Chondrocyte (in vitro differentiated cells): ENCODE measurements at regions not wholly inside any gene's neighbourhood (a gene's known extent, or its start where the extent isn't known, plus 50 kb on each side); places are given as distances from the start of the nearest gene placed in this dataset.

Experiments
- DNase-seq: peaks from one replicate; pipeline ENCODE4 v3.0.0; 2021; ENCODE audit warnings: mixed read lengths, low spot score
- H3K27ac Mint-ChIP-seq: one replicate; pipeline ENCODE4 v1.8.0; 2021; ENCODE audit warnings: mild to moderate bottlenecking, moderate library complexity, mixed read lengths; ENCODE audit not compliant: unreplicated experiment
- H3K27me3 Mint-ChIP-seq: 2 replicates; pipeline ENCODE4 v1.8.0; 2021; ENCODE audit warnings: low read depth, mixed read lengths
- H3K36me3 Mint-ChIP-seq: 2 replicates; pipeline ENCODE4 v1.8.0; 2021; ENCODE audit warnings: low read depth, mixed read lengths
- H3K4me1 Mint-ChIP-seq: 2 replicates; pipeline ENCODE4 v1.8.0; 2021; ENCODE audit warnings: low read depth, mild to moderate bottlenecking, mixed read lengths
- H3K4me3 Mint-ChIP-seq: one replicate; pipeline ENCODE4 v1.8.0; 2021; ENCODE audit warnings: mild to moderate bottlenecking, moderate library complexity, mixed read lengths; ENCODE audit not compliant: unreplicated experiment
- H3K9me3 Mint-ChIP-seq: 2 replicates; pipeline ENCODE4 v1.8.0; 2021; ENCODE audit warnings: low read depth, mixed read lengths
- CTCF ChIP-seq: fragments of 200-600 bp; sonication (generic); IDR thresholded peaks from 2 replicates; pipeline ENCODE4 v1.5.0; 2021; ENCODE audit warnings: antibody characterized with exemption, mild to moderate bottlenecking, moderate library complexity

- H3K27me3 Mint-ChIP-seq: no peaks in the 10 kb centered on the region
- no peaks in the 10 kb centered on the region for H3K4me1 Mint-ChIP-seq
- no peak for DNase-seq
- TF ChIP-seq CTCF: peak; percentile 56
- peaks cover 2% of the 10 kb centered on the region for H3K36me3 Mint-ChIP-seq
- H3K4me3 Mint-ChIP-seq: no peak overlapping the region
- peaks cover 35% of the 10 kb centered on the region for H3K9me3 Mint-ChIP-seq
- H3K27ac Mint-ChIP-seq: no peak overlapping the region
Measured at GRCh38 chr4:154928640-154929257, 147.7 kb downstream of the RBM46 start.

- Mint-ChIP-seq H3K9me3 (peaks cover 25% of the 10 kb centered on the region), H3K27ac (no peak overlapping the region), H3K27me3 (peaks cover 4% of the 10 kb centered on the region), H3K36me3 (peaks cover 2% of the 10 kb centered on the region), H3K4me3 (no peak overlapping the region), H3K4me1 (no peaks in the 10 kb centered on the region)
- TF ChIP-seq CTCF: no peak
- DNase-seq: no peak
Measured at GRCh38 chr4:154936873-154937272, 155.8 kb downstream of the RBM46 start.

- no peaks in the 10 kb centered on the region for H3K36me3 Mint-ChIP-seq
- H3K27ac Mint-ChIP-seq: no peak overlapping the region
- H3K27me3 Mint-ChIP-seq: peaks cover 6% of the 10 kb centered on the region
- no peak for DNase-seq
- no peak for TF ChIP-seq CTCF
- no peaks in the 10 kb centered on the region for H3K4me1 Mint-ChIP-seq
- H3K4me3 Mint-ChIP-seq: no peak overlapping the region
- peaks cover 8% of the 10 kb centered on the region for H3K9me3 Mint-ChIP-seq
Measured at GRCh38 chr4:154939851-154940250, 158.8 kb downstream of the RBM46 start.

- Mint-ChIP-seq H3K36me3 (no peaks in the 10 kb centered on the region), H3K4me3 (no peak overlapping the region), H3K27ac (no peak overlapping the region), H3K4me1 (no peaks in the 10 kb centered on the region), H3K9me3 (no peaks in the 10 kb centered on the region), H3K27me3 (peaks cover 6% of the 10 kb centered on the region)
- TF ChIP-seq CTCF: no peak
- no peak for DNase-seq
Measured at GRCh38 chr4:154942176-154942575, 161.1 kb downstream of the RBM46 start.

- Mint-ChIP-seq H3K36me3 (no peaks in the 10 kb centered on the region), H3K4me1 (no peaks in the 10 kb centered on the region), H3K27ac (no peak overlapping the region), H3K27me3 (peaks cover 4% of the 10 kb centered on the region), H3K9me3 (no peaks in the 10 kb centered on the region), H3K4me3 (no peak overlapping the region)
- TF ChIP-seq CTCF: no peak
- no peak for DNase-seq
Measured at GRCh38 chr4:154944996-154945395, 163.9 kb downstream of the RBM46 start.
